Naive B cell (primary cell): ENCODE measurements at regions not wholly inside any gene's neighbourhood (a gene's known extent, or its start where the extent isn't known, plus 50 kb on each side); places are given as distances from the start of the nearest gene placed in this dataset.
A peak's percentile ranks its signal among the peaks of the same experiment; 100 is the strongest.

Experiments
- ATAC-seq, 2 donors: fragments of 150-1000 bp; cut with Tn5 transposase; 2 replicates each; pipeline ENCODE4 v1.10.0; 2021; ENCODE audit warnings: low read depth in 2 of 2, mild to moderate bottlenecking in 2 of 2, moderate library complexity in 2 of 2
- DNase-seq: peaks from one replicate; pipeline ENCODE4 v3.0.0; 2022
- H3K27ac Mint-ChIP-seq, 6 donors: one replicate each; pipeline ENCODE4 v1.8.0; 2020 to 2022; ENCODE audit warnings: mild to moderate bottlenecking in 6 of 6, mixed read lengths in 6 of 6, moderate library complexity in 5 of 6, inconsistent platforms in 2 of 6
- H3K27me3 Mint-ChIP-seq, 3 donors: one replicate each; pipeline ENCODE4 v1.8.0; 2021 to 2022; ENCODE audit warnings: mixed read lengths in 3 of 3, mild to moderate bottlenecking in 1 of 3
- H3K36me3 Mint-ChIP-seq, 2 donors: one replicate each; pipeline ENCODE4 v1.8.0; 2020 to 2022; ENCODE audit warnings: mixed read lengths in 2 of 2, inconsistent platforms in 1 of 2, mild to moderate bottlenecking in 1 of 2
- H3K4me1 Mint-ChIP-seq, 3 donors: one replicate each; pipeline ENCODE4 v1.8.0; 2020 to 2022; ENCODE audit warnings: mixed read lengths in 3 of 3, inconsistent platforms in 1 of 3, mild to moderate bottlenecking in 1 of 3, moderate library complexity in 1 of 3
- H3K4me3 Mint-ChIP-seq, 8 donors: one replicate each; pipeline ENCODE4 v1.8.0; 2020 to 2022; ENCODE audit warnings: mild to moderate bottlenecking in 8 of 8, mixed read lengths in 8 of 8, moderate library complexity in 8 of 8, inconsistent platforms in 2 of 8
- H3K9me3 Mint-ChIP-seq, 7 donors: one replicate each; pipeline ENCODE4 v1.8.0; 2020 to 2022; ENCODE audit warnings: mixed read lengths in 7 of 7, mild to moderate bottlenecking in 5 of 7, inconsistent platforms in 2 of 7, moderate library complexity in 1 of 7

DNA sequence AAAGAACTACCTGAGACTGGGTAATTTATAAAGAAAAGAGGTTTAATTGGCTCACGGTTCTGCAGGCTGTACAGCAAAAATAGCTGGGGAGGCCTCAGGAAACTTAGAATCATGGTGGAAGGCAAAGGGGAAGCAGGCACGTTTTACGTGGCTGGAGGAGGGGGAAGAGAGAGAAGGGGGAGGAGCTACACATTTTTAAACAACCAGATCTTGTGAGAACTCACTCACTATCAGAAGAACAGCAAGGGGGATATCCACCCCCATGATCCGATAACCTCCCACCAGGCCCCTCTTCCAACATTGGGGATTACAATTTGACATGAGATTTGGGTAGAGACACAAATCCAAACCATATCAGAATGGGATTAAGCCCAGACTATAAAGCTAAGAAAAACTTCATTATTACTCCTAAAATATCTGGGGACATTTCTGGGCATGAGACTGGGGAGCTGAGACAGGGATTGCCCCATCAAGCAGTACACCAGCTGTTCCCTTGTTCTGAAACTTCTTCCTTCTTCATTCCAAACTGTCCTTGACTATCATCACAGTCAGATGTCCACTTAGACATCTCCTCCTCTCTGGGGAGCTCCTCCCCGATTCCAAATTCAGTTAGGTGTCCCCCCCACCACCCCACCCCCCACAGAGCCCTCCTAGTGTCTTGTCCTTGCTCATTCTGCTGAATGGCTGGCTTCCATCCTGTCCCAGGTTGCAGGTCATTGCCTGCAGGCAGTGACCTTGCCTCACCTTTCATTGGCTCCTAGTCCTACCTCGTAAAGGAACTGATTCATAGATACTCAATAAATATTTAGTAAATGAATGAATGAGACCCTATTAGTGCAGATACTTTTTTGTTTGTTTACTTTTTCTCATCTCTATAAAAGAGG, 132.6 kb downstream of the EVX1 start:
- Mint-ChIP-seq H3K36me3 (no peaks in the 10 kb centered on the region), H3K27me3 (peaks cover 39 to 51% (median 43%) of the 10 kb centered on the region in 3 donors), H3K4me1 (peaks cover 0 to 10% (median 3%) of the 10 kb centered on the region in 3 donors), H3K9me3 (no peaks in the 10 kb centered on the region), H3K4me3 (no peak overlapping the region), H3K27ac (no peak overlapping the region)
- ATAC-seq (no peak), DNase-seq (no peak)

DNA sequence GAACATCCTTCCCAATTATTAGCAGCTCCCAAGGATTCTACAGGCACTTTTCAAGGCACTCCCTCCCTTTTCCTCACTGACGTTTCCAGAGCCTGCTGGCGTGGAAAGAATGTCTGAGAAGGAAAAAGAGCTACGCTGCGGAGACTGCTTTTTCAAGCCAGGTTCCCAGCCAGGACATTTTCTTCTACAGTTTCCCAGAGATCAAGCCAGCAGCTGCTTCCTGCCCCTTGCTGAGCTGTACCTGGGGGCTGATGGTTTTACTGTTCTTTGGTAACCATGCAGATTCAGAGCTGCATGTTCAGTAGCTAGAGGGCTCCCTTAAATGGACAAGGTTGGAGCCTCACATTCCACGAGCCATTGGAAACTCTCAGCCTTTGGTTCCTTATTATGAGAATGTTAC, 133.4 kb downstream of the EVX1 start:
- Mint-ChIP-seq H3K27ac (no peak overlapping the region), H3K9me3 (no peaks in the 10 kb centered on the region), H3K4me3 (no peak overlapping the region), H3K27me3 (peaks cover 39 to 51% (median 43%) of the 10 kb centered on the region in 3 donors), H3K36me3 (no peaks in the 10 kb centered on the region), H3K4me1 (peaks cover 0 to 10% (median 3%) of the 10 kb centered on the region in 3 donors)
- DNase-seq, result no peak
- ATAC-seq, result no peak

DNA sequence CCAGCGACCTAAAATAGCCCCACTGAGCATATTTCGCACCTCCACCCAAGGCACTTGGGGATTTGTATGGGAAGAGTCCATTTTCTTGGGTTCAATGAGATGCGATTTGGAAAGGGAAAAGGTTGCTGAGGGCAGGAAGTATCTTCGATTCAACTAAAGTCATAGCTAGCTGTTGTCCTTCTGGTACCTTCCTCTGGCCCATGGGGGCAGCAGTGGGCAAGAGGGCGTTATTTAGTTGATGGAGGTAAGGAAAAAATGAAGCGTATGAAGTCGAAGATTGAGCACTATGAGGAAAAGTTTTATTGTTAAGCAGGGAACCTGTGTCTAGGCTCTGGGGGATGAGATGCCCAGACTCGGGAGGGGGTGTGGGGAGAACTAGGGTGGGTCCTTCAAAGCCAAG, 135.4 kb downstream of the EVX1 start:
- Mint-ChIP-seq H3K36me3 (no peaks in the 10 kb centered on the region), H3K4me1 (no peaks in the 10 kb centered on the region), H3K27ac (peak overlapping the region in 1 of 6 donors; percentile 42), H3K27me3 (peaks cover 39 to 51% (median 41%) of the 10 kb centered on the region in 3 donors), H3K4me3 (no peak overlapping the region), H3K9me3 (no peaks in the 10 kb centered on the region)
- no peak for DNase-seq
- no peak for ATAC-seq

DNA sequence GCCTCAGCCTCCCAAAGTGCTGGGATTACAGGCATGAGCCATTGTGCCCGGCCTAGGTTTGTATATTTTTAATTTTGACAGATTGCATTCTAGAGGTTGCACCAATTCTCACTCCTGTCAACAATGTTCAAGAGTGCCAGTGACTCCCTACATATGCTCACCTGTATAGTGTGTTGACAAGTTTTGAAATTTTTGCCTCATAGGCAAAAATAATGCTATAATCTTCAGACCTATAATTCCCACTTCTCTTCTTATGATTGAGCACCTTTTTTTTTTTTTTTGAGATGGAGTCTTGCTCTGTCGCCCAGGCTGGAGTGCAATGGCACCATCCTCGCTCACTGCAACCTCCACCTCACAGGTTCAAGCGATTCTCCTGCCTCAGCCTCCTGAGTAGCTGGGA, 139.7 kb downstream of the EVX1 start:
- Mint-ChIP-seq H3K27ac (no peak overlapping the region), H3K36me3 (no peaks in the 10 kb centered on the region), H3K27me3 (peaks cover 19 to 30% (median 30%) of the 10 kb centered on the region in 3 donors), H3K4me1 (no peaks in the 10 kb centered on the region), H3K4me3 (no peak overlapping the region), H3K9me3 (no peaks in the 10 kb centered on the region)
- ATAC-seq (no peak), DNase-seq (no peak)

DNA sequence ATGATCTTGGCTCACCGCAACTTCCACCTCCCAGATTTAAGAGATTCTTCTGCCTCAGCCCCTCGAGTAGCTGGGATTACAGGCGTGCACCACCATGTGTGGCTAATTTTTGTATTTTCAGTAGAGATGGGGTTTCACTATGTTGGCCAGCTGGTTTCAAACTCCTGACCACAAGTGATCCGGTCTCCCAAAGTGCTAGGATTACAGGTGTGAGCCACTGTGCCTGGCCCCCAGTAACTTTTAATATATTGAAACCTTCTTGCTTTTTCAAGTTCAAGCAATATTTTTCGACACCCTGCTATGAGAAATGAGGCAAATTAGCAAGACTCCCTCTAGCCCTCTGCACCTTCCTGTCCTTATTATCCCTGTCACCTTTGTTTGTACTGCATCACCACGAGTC, 144.0 kb downstream of the EVX1 start:
- Mint-ChIP-seq H3K9me3 (no peaks in the 10 kb centered on the region), H3K27me3 (peaks cover 15 to 34% (median 31%) of the 10 kb centered on the region in 3 donors), H3K27ac (no peak overlapping the region), H3K4me3 (no peak overlapping the region), H3K36me3 (no peaks in the 10 kb centered on the region), H3K4me1 (no peaks in the 10 kb centered on the region)
- no peak for DNase-seq
- no peak for ATAC-seq

DNA sequence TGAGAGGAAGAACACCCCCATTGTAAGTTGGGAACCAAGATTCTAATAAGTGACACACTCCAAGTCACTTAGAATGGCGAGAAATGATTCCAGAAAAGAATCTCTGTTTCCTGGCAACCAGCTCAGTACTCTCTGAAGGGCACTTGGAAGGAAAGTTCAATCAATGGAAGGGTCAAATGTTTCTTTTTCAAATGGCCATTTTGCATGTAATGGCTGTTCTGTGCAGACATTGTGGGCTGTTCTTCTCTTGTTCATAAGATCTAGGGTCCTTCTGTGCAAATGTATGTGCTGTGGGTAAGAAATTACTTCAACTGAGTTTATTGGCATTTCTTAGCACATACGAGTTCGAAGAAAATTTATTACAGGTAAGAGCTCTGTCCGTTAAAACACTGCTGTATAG, 145.3 kb downstream of the EVX1 start:
- DNase-seq (no peak), ATAC-seq (no peak)
- Mint-ChIP-seq H3K27ac (no peak overlapping the region), H3K4me1 (no peaks in the 10 kb centered on the region), H3K4me3 (no peak overlapping the region), H3K27me3 (peaks cover 14 to 36% (median 31%) of the 10 kb centered on the region in 3 donors), H3K9me3 (peaks cover 0 to 1% (median 0%) of the 10 kb centered on the region in 7 donors), H3K36me3 (no peaks in the 10 kb centered on the region)

DNA sequence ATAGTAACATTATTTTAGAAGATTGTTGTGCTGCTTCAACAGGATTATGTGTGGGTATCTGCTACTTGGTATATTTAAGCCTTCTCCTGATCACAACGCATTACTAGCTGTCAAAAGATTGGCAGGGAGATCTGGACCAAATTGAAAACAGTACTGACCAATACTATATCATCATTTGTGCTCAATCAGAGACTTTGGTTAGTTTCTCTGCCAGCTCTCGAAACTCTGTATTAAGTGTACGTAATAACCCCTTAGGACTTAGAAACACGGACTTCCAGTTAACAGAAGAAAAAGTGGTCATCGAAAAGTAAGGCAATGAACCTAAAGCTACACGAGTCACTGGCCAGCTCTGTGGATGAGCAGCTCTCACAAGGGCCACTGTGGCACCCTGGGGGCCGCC, 146.0 kb downstream of the EVX1 start:
- Mint-ChIP-seq H3K4me3 (peak overlapping the region in 1 of 8 donors; percentile 31), H3K4me1 (no peaks in the 10 kb centered on the region), H3K27ac (no peak overlapping the region), H3K27me3 (peaks cover 13 to 37% (median 34%) of the 10 kb centered on the region in 3 donors), H3K9me3 (peaks cover 0 to 3% (median 0%) of the 10 kb centered on the region in 7 donors), H3K36me3 (no peaks in the 10 kb centered on the region)
- DNase-seq (no peak), ATAC-seq (no peak)

DNA sequence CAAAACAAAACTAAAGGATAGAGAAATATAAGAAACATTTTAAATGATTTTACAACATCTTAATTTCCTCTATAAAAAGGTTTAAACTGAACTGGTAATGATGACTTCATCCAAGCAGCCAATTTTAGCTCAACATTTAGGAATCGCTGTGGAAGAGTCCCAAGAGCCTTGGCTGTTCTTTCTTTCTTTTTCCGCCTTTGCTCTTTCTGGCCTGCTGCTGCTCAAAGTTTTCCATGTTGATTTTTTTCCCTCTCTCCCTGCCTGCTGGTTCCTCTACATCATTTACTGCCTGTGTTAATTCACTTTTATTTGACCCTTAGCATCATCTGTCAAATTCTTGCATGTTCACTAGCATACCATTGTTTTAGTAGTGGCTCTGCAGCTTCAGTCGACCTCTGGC, 146.9 kb downstream of the EVX1 start:
- H3K27ac Mint-ChIP-seq, result no peak overlapping the region
- peaks cover 0 to 10% (median 3%) of the 10 kb centered on the region in 7 donors for H3K9me3 Mint-ChIP-seq

DNA sequence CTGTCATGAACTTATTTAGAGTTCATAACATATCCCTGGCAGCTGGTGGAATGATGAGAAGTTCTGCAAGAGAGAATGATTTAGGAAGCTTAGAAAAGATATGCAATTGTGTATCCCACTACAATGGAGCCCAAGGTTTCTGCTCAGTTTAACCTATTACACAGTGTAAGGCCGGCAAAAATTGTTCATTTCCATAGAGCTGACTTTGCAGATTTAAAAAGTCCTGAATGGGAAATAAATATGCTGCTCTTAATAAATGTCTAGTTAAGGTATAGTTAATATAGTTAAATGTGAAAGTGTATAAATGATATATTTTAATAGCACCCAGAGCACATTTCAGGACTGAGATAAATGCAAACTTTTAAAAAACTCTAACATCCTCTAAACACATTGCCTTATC, 149.9 kb downstream of the EVX1 start:
- H3K36me3 Mint-ChIP-seq, result peaks cover 0 to 8% of the 10 kb centered on the region in 2 donors
- H3K4me3 Mint-ChIP-seq, result no peak overlapping the region
- DNase-seq, result no peak
- peaks cover 0 to 10% (median 3%) of the 10 kb centered on the region in 7 donors for H3K9me3 Mint-ChIP-seq
- H3K4me1 Mint-ChIP-seq, result no peaks in the 10 kb centered on the region
- no peak for ATAC-seq
- H3K27me3 Mint-ChIP-seq, result peaks cover 18 to 38% (median 35%) of the 10 kb centered on the region in 3 donors
- H3K27ac Mint-ChIP-seq, result no peak overlapping the region

More for the DNA sequence above, 146.9 kb downstream of the EVX1 start:
- H3K27me3 Mint-ChIP-seq, result peaks cover 18 to 46% (median 41%) of the 10 kb centered on the region in 3 donors
- H3K4me1 Mint-ChIP-seq, result no peaks in the 10 kb centered on the region
- ATAC-seq, result no peak
- H3K4me3 Mint-ChIP-seq, result no peak overlapping the region
- H3K36me3 Mint-ChIP-seq, result peaks cover 0 to 8% of the 10 kb centered on the region in 2 donors
- no peak for DNase-seq

DNA sequence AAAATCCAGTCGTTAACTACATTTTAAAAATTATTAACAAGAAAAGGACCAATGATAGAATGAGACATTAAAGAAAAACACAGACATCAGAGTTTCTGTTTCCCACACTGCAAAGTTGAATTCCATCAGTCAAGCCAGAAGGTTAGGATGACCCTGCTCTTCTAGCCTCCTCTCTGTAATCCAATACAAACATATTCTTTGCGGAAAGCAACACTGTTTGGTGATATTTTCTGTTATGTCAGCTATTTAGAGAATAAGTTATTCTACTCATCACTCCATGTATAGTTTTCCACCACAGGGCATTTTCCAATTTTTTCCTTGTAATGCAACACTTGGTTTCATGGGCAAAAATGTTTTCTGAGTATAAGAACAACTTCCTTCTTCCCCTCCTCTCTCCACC, 152.3 kb downstream of the EVX1 start:
- H3K4me3 Mint-ChIP-seq, result no peak overlapping the region
- no peak for DNase-seq
- H3K4me1 Mint-ChIP-seq, result peaks cover 0 to 4% (median 0%) of the 10 kb centered on the region in 3 donors
- H3K36me3 Mint-ChIP-seq, result peaks cover 0 to 8% of the 10 kb centered on the region in 2 donors
- no peak for ATAC-seq
- no peak overlapping the region for H3K27ac Mint-ChIP-seq
- H3K27me3 Mint-ChIP-seq, result peaks cover 9 to 25% (median 23%) of the 10 kb centered on the region in 3 donors
- H3K9me3 Mint-ChIP-seq, result peaks cover 0 to 10% (median 3%) of the 10 kb centered on the region in 7 donors

DNA sequence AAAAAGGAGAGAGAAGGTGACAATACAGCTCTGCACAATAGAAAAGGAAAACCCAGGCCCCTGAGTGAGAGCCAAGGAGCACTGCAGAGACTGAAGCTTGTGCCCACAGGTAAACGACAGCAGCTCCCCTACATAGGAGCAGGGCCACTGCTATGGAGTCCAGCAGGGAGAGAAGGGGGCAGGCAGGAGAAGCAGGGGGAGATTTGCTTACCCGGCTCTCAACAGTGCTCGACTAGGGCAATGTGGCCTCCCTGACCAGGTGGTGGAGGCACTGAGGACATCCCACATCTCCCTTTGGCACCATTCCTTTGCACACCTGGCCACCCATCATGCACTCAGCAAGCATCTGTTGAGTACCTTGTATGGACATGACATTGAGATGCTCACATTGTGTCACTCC, 153.0 kb downstream of the EVX1 start:
- Mint-ChIP-seq H3K27me3 (peaks cover 9 to 23% (median 22%) of the 10 kb centered on the region in 3 donors), H3K9me3 (peaks cover 2 to 10% (median 3%) of the 10 kb centered on the region in 7 donors), H3K4me1 (peaks cover 5 to 11% (median 6%) of the 10 kb centered on the region in 3 donors), H3K4me3 (no peak overlapping the region), H3K27ac (no peak overlapping the region), H3K36me3 (peaks cover 0 to 8% of the 10 kb centered on the region in 2 donors)
- ATAC-seq (no peak), DNase-seq (no peak)

DNA sequence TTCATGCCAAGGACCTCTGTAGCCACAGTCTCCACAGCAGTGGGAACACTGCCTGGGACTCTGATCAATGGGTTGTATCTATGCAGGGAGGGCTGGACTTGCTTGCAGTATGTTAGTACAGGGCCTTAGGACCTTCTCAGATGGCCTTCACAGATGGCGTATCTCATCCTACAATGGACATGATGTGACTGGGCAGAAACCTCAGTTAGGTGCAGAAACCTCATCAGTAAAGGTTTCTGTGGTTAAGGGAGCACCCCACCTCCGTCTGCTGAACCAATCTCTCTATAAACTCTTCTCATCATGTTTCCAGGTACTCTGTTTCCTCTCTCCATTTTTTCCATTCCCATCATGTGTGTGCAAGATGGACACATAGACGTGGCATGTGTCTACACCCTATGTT, 154.9 kb downstream of the EVX1 start:
- no peak overlapping the region for H3K4me3 Mint-ChIP-seq
- peaks cover 9 to 22% (median 17%) of the 10 kb centered on the region in 3 donors for H3K27me3 Mint-ChIP-seq
- no peak for DNase-seq
- H3K27ac Mint-ChIP-seq, result no peak overlapping the region
- H3K36me3 Mint-ChIP-seq, result peaks cover 0 to 16% of the 10 kb centered on the region in 2 donors
- no peak for ATAC-seq
- peaks cover 5 to 11% (median 6%) of the 10 kb centered on the region in 3 donors for H3K4me1 Mint-ChIP-seq
- peaks cover 2 to 15% (median 12%) of the 10 kb centered on the region in 7 donors for H3K9me3 Mint-ChIP-seq

DNA sequence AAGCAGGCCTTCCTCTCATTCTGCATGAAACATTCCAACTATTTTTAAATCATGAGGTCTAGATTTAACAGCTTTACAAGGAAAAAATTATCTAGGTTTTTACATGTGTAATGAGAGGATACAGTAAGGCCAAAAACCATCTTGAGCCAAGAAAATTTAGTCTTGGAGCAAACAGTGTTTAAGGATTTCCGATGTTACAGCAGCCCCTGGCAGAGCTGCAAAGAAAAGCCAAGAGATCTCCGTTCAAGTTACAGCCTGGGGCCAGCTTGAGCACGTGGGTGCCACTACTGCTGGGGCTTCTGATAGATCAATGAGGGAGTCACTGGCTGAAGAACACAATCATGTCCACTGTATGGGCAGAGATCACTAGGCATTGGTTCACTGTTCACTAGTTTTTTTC, 156.2 kb downstream of the EVX1 start:
- ATAC-seq, result no peak
- peaks cover 0 to 14% (median 9%) of the 10 kb centered on the region in 7 donors for H3K9me3 Mint-ChIP-seq

More for the DNA sequence above, 156.2 kb downstream of the EVX1 start:
- Mint-ChIP-seq H3K36me3 (peaks cover 0 to 14% of the 10 kb centered on the region in 2 donors), H3K27me3 (peaks cover 2 to 16% (median 13%) of the 10 kb centered on the region in 3 donors), H3K4me3 (no peak overlapping the region), H3K4me1 (peaks cover 5 to 11% (median 6%) of the 10 kb centered on the region in 3 donors), H3K27ac (no peak overlapping the region)
- no peak for DNase-seq
